Choroid plexus epithelial cell (primary cell): ENCODE measurements at regions not wholly inside any gene's neighbourhood (a gene's known extent, or its start where the extent isn't known, plus 50 kb on each side); places are given as distances from the start of the nearest gene placed in this dataset.

Experiments used
- DNase-seq: peaks from one replicate; pipeline ENCODE4 v3.0.0-alpha.2; 2010; ENCODE audit warnings: low read depth
- H3K4me3 ChIP-seq: 2 replicates; pipeline ENCODE4 v1.5.1; 2011; ENCODE audit warnings: low read depth, mild to moderate bottlenecking, control low read depth, low read length, moderate library complexity
- CTCF ChIP-seq: conservative IDR thresholded peaks from 2 replicates; pipeline ENCODE4 v1.5.1; 2011; ENCODE audit warnings: low read depth, mild to moderate bottlenecking, control low read depth, inconsistent platforms, low read length, moderate library complexity

- TF ChIP-seq CTCF, result no peak
Observed at GRCh38 chr7:41472427-41473125, 230.3 kb downstream of the INHBA start.

GRCh38 chr7:41470081-41470480, 232.8 kb downstream of the INHBA start:
- DNase-seq, result no peak
- no peak overlapping the region for H3K4me3 ChIP-seq
- no peak for TF ChIP-seq CTCF

More at GRCh38 chr7:41472427-41473125, 230.3 kb downstream of the INHBA start:
- no peak overlapping the region for H3K4me3 ChIP-seq
- DNase-seq, result peak; percentile 51

GRCh38 chr7:41467596-41467995, 235.3 kb downstream of the INHBA start:
- H3K4me3 ChIP-seq, result no peak overlapping the region
- no peak for DNase-seq
- no peak for TF ChIP-seq CTCF

- no peak for DNase-seq
- H3K4me3 ChIP-seq, result no peak overlapping the region
- TF ChIP-seq CTCF, result no peak
Observed at GRCh38 chr7:41466760-41467384, 236.0 kb downstream of the INHBA start.

- H3K4me3 ChIP-seq, result no peak overlapping the region
- TF ChIP-seq CTCF, result no peak
- DNase-seq, result no peak
Observed at GRCh38 chr7:41465571-41465970, 237.3 kb downstream of the INHBA start.

GRCh38 chr7:41463770-41464470, 239.0 kb downstream of the INHBA start:
- no peak for TF ChIP-seq CTCF
- H3K4me3 ChIP-seq, result no peak overlapping the region
- no peak for DNase-seq
